GM12892 (cell line): ENCODE measurements at regions not wholly inside any gene's neighbourhood (a gene's known extent, or its start where the extent isn't known, plus 50 kb on each side); places are given as distances from the start of the nearest gene placed in this dataset.
"Not testable (repeated sequence)": the region's sequence is repeated elsewhere in the genome, so short reads cannot be mapped to it uniquely, and the experiment has no call there.

ENCODE experiments used
- DNase-seq: peaks from one replicate; pipeline ENCODE4 v3.0.0; 2011; ENCODE audit not compliant: insufficient read length
- FAIRE-seq: peaks from 2 replicates; lab custom pipeline; 2011; peaks lifted over from hg19 to GRCh38; lab: Jason Lieb, UNC
- POLR2A ChIP-seq: IDR thresholded peaks from 2 replicates; pipeline ENCODE4 v1.6.1; 2011; ENCODE audit warnings: low read depth, low read length, control low read depth
- POLR2AphosphoS5 ChIP-seq: IDR thresholded peaks from 2 replicates; pipeline ENCODE4 v1.6.1; 2011; ENCODE audit warnings: low read depth, low read length, control low read depth
- TAF1 ChIP-seq: IDR thresholded peaks from 2 replicates; pipeline ENCODE4 v1.6.1; 2011; ENCODE audit warnings: low read depth, mild to moderate bottlenecking, control low read depth, low read length, borderline replicate concordance

DNA sequence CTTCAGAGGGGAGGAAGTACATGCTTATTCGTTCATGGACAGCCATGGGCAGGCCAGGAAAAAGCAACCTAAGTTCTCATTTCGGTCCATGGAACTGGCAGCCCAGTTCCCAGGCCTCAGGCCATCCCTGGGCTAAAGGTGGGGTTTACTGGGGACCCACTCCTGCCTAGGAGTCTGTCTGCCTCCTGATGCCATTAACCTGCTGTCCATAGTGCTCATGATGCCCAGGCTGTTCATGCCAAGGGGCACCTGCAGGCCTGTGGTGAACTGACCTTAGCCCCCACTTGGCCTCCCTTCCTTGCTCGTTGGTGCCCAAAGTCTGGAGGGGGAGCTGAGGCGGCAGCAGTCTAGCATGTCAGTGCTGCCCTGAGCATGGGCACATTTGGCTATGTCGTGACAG, 450.2 kb upstream of the MBL2 start:
- no peak for TF ChIP-seq POLR2AphosphoS5
- no peak for TF ChIP-seq TAF1
- TF ChIP-seq POLR2A, result no peak
- DNase-seq (no peak), FAIRE-seq (no peak)

DNA sequence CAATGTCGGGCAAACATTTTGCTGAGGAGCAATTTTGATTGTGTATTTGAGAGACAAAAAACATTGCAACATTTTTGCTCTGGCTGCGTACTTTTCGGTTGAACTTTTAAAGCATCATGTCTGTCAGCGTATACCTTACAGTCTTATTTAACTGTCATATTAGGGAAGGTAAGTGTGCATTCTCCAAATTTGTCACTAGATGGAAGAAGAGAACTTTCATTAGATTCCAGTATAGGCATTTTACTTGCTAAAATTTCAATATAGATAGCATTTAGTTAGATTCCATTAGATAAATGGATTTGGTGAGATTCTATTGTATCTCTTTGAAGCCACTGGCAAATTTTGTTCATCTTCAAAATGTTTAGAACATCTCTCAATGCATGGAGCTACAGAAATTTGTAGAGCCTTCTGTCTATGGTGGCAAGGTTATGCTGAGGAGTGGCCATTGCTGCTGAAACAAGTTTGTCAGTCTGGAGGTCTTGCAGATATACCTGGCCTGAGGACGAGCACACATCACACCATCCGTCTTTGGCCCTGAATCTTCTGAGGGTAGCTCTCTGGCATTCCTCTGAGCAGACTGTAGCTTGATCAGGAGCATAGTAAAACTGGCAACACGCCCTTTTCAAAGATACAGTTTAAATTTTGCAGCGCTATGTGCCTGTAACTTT, 437.5 kb upstream of the MBL2 start:
- TF ChIP-seq POLR2AphosphoS5, result no peak
- TF ChIP-seq TAF1, result no peak
- TF ChIP-seq POLR2A, result no peak
- no peak for FAIRE-seq
- DNase-seq, result no peak

DNA sequence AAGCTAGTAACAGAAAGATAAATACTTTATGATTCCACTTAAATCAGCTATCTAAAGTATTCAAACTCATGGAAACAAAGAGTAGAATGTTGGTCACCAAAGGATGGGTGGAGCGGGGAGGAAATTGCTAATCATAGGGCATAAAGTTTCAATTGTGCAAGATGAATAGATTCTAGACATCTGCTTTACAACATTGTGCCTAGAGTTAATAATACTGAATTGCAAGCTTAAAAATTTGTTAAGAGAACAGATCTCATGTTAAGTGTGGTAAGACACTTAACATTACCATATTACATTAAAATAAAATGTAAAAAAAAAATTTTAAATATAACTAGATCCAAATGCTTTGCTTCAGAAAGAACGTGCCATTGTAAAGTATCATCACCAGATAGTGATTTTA, 411.1 kb upstream of the MBL2 start:
- DNase-seq, result no peak
- TF ChIP-seq POLR2AphosphoS5 (no peak), TAF1 (no peak), POLR2A (no peak)
- FAIRE-seq, result no peak

DNA sequence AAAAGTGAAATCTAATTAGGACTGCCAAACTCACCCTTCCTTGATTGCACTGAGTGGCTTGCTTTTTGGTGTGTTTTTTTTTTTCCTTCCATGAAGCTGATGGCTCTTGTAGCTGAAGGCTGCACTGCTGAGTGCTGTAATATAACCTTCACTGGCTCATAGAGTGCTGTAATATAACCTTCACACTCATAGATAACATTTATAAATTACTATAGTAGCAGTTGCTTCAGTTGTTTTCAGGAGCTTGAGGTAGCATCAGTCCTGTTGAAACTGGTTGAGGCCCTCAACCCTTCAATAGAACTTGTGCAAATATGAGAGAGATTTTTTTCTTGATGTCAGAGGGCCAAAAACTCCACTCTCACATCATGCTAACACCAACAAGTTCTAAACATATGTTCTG, 404.9 kb upstream of the MBL2 start:
- DNase-seq, result no peak
- TF ChIP-seq POLR2AphosphoS5, result no peak
- no peak for TF ChIP-seq TAF1
- TF ChIP-seq POLR2A, result no peak
- FAIRE-seq, result no peak

DNA sequence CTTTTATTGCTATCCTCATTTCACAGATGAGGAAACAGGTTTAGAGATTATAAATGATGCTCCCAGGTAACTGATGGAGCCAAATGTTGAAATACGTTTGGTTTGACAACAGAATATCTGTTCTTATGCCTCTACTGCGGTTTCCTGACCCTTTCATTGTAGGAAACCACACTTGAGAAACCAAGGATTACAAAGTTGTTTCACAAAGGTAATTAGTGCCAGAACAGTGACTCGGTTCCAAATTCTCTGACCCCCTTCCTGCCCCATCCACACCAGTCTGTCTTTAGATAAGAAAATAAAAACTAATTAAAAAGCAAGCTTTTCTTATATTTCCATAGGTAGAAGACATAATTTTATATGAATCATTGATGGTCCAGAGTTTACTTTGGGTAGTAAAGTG, 393.7 kb upstream of the MBL2 start:
- TF ChIP-seq POLR2AphosphoS5 (no peak), POLR2A (no peak), TAF1 (no peak)
- DNase-seq, result no peak
- FAIRE-seq, result no peak

DNA sequence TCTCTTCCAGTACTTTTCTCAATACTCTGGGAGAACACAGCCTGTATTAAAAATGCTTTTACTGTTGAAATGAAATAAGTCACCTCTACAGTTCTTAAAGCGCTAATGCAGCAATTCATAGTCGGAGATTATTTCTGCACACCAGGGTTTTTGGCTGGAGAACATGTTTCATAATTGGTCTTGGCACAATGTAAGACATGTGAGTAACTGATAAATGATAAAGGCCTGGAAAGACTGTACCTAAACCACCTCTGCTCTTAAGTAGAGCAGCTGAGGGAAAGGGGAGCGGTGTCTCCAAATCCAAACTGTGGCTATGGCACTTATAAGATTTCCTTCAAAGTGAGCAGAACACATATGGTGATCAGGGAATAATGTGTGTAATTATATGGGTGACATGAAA, 390.3 kb upstream of the MBL2 start:
- FAIRE-seq (no peak), DNase-seq (no peak)
- TF ChIP-seq POLR2AphosphoS5, result no peak
- TF ChIP-seq TAF1, result no peak
- no peak for TF ChIP-seq POLR2A

DNA sequence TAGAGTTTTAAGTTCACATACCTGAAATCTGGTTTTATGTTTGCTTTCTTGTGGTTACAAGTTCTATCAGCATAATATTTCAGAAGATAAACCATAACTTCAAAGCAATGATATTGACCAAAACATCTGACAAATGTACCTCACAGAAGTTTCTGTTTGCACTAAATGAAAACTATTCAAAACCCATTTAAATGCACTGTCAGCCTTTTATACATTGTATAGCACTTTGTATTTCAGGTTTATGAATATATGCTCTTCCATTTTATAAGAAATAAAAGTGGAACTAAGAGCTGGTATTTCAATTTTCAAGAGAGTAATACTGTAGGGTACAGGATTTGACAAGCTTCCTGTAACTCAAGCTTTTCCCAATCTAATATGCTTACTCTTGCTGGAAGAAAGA, 388.6 kb upstream of the MBL2 start:
- DNase-seq (no peak), FAIRE-seq (no peak)
- no peak for TF ChIP-seq POLR2A
- no peak for TF ChIP-seq POLR2AphosphoS5
- no peak for TF ChIP-seq TAF1

DNA sequence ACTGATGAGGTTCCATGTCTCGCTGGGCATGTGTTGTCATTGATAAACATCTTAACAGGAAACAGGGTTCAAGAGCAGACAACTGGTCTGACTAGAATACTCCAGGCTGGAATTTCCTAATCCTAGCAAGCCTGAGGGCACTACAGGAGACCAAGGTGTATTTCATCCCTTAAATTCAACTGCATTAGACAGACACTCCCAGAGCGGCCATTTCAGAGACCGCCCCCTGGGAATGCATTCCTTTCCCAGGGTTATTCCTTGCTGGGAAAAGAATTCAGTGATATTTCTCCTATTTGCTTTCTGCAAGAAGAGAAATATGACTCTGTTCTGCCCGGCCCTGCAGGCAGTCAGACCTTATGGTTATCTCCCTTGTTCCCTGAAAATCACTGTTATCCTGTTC, 383.1 kb upstream of the MBL2 start:
- DNase-seq, FAIRE-seq: not testable (repeated sequence)

DNA sequence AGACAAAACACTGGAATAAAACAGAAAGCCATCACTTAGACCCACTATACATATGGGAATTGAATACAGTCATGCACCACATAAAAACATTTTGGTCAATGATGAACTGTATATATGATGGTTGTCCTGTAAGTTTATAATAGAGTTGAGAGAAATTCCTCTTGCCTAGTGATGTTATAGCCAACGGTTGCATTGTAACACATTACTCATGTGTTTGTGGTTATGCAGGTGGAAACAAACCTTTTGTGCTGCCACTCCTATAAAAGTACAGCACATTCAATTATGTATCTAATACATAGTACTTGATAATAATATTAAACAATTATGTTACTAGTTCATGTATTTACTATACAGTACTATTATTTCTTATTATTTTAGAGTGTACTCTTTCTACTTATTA, 381.2 kb upstream of the MBL2 start:
- no peak for FAIRE-seq
- no peak for DNase-seq
- TF ChIP-seq TAF1, result no peak
- TF ChIP-seq POLR2AphosphoS5, result no peak
- TF ChIP-seq POLR2A, result no peak

DNA sequence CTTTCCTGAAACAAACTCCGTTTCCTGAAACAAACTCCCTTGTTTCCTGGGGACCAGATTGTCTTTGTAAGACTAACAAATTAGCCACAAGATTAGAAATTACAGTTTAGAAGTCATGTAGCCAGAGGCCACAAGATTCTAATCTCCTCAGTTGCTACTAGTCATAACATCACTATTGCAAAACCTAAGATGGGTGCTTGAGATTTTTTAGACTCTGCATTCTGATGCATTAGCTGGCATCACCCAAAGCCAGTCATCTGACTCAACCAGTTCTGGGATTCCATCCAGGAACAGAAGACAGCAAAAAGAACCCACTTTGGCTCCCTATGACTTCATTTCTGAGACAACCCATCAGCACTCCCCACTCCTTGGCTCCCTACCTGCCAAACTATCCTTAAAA, 367.9 kb upstream of the MBL2 start:
- DNase-seq, result no peak
- TF ChIP-seq POLR2AphosphoS5, result no peak
- TF ChIP-seq TAF1, result no peak
- no peak for TF ChIP-seq POLR2A
- no peak for FAIRE-seq

DNA sequence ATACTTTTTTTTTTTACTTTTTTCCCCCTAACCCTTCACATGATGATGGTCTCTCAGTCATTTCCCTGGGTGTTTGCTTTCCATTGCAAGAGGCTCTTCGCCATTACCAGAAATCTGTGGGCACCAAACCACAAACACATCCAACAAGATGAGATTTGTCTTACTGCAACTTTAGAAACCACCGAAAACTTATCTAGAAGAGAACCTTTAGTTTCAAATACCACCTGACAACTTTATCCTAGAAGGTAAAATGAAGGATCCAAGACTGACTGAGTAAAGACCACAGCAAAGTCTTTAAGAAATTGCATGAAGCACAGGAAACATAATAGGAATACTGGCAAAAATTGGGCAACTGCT, 363.3 kb upstream of the MBL2 start:
- DNase-seq (no peak), FAIRE-seq (no peak)
- no peak for TF ChIP-seq POLR2A
- TF ChIP-seq TAF1, result no peak

DNA sequence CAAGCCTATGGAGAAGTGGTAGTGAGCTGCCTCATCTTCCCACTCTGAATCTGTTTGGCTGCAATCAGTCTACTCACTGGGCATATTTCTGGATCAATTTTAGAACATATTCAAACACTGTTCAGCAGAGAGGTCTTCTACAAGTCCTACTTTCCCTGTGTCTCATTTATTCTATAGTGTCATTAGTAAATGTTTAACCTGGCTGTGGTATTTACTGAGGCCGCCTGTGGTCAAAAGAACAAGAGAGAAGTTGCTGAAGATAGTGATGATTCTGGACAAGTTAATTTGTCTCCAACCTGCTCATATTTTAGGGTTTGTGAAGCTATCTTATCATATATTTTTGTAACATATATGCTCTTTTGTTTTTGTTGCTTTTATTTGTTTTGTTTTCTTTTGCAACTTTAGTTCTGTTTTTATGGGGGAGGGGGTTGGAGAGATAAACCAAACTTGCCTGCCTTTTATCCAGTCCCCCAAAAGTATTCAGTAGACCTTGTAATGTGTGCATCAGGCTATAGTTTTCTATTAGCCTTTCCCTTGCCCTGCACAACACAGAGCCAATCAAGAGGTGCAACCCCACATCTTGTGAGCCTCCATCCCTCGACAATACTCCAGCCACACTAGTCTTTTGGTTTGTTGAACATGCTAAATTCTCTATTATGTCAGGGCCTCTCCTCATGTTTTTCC, 362.8 kb upstream of the MBL2 start:
- FAIRE-seq, result no peak

DNA sequence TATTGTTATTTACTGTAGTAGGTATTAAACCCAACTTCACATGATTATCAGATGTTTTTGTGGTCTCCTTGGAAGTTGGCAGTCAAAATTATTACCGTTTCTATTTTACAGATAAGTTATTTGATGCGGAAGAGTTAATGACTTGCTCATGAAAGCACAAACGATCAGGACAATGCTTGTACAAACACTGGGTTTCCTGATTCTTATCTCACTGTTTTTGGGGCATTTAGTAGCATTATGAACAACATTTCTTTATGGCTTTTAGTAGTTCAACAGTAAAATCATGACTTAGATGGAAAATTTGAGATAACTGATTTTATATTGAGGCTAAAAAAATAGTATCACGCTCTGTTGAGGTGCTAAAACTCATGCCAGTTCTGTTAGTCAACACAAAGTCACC, 361.5 kb upstream of the MBL2 start:
- DNase-seq (no peak), FAIRE-seq (no peak)
- TF ChIP-seq POLR2A, result no peak
- TF ChIP-seq POLR2AphosphoS5, result no peak
- TF ChIP-seq TAF1, result no peak

More for the DNA sequence above, 362.8 kb upstream of the MBL2 start:
- no peak for DNase-seq
- TF ChIP-seq TAF1 (no peak), POLR2A (no peak), POLR2AphosphoS5 (no peak)
